Right forelimb (tissue), 1 donor: ENCODE measurements at regions not wholly inside any gene's neighbourhood (a gene's known extent, or its start where the extent isn't known, plus 50 kb on each side); places are given as distances from the start of the nearest gene placed in this dataset.
"Not testable (repeated sequence)": the region's sequence is repeated elsewhere in the genome, so short reads cannot be mapped to it uniquely, and the experiment has no call there.

ENCODE experiments used
- DNase-seq: peaks from one replicate; pipeline ENCODE4 v3.0.0-alpha.2; 2018

DNA sequence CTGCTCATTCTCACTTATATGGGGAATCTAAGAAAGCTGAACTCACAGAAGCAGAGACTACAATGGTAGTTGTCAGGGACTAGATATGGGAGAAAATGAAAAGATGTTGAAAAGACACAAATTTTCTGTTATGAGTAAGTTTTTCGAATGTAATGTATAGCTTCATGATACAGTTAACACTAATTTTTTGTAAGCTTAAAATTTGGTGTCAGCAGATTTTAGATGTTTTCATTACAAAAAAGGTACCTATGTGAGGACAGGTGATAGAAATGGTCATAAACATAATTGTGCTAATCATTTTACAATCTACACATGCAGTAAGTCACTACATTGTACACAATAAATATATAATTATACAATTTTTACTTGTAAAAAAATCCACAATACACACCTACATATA is 286.6 kb downstream of the ZNF33B start:
- DNase-seq: no peak

GRCh38 chr10:42336593-42337337 is 301.6 kb downstream of the ZNF33B start:
- DNase-seq: not testable (repeated sequence)

DNA sequence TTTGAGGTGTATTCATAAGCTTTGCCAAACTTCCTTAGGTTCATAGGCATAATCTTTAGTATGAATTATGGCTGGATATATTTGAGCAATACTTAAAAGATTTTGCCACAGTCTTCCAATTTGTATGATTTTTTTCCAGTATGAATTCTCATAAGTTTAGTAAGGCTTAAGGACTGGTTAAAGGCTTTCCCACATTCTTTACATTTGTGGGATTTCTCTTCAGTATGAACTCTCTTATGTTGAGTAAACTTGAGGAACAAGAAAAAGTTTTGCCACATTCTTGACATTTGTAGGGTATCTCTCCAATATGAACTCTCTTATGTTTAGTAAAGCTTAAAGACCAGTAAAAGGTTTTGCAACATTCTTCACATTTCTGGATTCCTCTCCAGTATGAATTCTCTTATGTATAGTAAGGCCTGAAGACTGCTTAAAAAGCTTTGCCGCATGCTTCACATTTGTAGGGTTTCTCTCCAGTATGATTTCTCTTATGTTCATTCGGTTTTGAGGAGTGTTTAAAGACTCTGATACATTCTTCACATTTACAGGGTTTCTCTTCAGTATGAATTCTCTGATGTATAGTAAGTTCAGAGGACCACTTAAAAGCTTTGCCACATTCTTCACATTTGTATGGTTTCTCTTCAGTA is 302.6 kb downstream of the ZNF33B start:
- not testable (repeated sequence) for DNase-seq

- no peak for DNase-seq
Observed at GRCh38 chr10:42304341-42304740, 334.0 kb downstream of the ZNF33B start.

- DNase-seq: not testable (repeated sequence)
Observed at GRCh38 chr10:42281896-42282295, 356.5 kb downstream of the ZNF33B start.

DNA sequence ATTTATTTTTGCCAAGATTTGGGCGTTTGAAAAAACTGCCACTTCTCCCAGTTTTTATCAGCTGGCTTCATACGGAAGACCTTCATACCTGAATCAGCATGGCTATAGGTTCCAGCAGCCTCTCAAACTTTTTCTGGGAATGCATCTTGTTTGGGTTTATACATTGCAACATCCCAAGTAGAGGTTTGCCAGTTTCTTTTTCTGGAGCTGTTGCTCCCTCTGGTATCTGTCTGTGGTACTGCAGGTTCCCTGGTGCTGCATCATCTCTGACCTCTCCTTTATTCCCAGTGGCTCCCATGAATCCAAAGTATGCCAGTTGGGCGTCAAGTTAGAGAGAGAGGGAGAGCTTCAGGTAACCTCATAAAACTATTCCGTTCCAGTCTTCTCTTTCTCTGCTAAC is 368.6 kb downstream of the ZNF33B start:
- DNase-seq: not testable (repeated sequence)

GRCh38 chr10:42263259-42263658 is 375.1 kb downstream of the ZNF33B start:
- DNase-seq: not testable (repeated sequence)

DNA sequence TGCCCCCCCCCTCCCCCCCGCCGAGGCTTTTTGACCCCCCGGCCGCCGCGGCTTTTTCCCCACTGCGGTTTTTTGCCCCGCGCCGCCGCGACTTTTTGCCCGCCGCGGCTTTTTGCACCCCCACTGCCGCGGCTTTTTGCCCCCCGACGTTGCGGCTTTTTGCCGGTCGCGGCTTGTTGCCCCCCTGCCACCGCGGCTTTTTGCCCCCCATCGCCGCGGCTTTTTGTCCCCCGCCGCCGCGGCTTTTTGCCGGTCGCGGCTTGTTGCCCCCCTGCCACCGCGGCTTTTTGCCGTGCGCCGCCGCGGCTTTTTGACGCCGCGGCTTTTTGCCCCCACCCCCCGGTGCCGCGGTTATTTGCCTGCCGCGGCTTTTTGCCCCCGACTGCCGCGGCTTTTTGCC is 395.4 kb downstream of the ZNF33B start:
- DNase-seq: not testable (repeated sequence)

DNA sequence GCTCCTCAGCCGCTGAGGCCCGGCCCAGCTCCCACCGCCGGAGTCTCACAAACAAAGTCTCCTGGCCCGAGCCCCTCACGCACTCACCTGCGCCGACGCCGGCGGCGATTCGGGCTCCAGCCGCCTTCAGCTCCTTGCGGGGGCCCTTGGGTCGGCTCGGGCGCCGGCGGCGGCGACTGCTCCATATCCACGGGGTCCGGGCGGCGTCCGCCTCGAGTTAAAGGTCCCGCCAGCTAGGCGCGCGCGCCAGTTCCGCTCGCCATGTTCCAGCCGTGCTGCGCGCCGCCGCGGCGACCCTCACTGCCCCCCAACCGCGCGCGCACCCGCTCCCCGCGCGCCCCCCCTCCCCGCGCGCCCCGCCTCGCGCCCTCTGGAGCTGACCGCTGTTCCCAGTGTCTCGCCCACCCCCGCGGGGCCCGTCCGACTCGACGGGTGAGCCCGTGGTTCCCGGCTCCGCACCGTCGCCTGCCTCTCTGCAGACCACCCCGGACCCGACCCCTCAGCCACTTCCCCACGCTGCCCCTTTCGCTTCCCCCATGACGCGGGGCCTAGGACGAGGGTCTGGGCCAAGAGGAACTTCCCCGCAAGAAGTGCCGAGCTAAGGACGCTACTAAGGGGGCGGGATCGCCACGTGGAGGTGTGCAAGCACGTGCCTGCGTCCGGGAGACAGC is 396.1 kb downstream of the ZNF33B start:
- no peak for DNase-seq

DNA sequence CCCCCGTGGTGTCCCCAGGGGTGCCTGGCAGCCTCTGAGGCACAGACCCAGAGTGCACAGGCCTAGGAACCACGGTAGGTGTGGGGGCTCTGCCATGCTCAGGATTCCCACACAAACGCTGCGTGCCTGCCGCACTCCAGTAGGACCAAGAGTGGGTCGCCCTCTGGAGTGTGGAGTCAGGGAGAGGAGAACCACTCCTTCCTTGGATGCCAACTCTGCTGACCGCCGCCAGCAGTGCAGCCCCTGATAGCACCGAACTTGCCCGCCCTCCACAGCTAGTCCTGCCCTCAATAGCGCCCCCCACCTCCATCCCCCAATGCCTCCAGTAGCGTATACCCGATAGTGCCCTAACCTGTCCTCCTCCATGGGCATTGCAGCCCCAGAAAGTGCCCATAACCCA is 402.0 kb downstream of the ZNF33B start:
- DNase-seq: not testable (repeated sequence)

DNA sequence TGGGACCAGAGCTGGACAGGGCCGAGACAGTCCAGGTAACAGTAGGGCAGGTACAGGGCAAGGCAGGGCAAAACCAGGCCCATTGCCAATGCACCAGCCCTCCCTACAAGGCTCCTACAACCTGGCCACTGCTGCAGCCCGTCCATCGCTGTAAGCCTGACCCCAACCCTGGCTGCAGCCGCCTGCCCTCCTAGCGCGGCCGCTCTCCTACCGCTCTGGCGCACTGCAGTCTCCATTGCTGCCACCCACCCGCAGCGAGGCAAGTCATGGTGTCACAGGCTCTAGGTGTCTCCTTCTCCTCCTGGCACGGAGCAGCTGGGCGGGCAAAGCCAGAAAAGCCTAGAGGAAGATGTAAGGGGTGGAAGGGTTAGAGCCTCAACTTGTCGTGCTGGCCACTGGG is 402.6 kb downstream of the ZNF33B start:
- DNase-seq: not testable (repeated sequence)

DNA sequence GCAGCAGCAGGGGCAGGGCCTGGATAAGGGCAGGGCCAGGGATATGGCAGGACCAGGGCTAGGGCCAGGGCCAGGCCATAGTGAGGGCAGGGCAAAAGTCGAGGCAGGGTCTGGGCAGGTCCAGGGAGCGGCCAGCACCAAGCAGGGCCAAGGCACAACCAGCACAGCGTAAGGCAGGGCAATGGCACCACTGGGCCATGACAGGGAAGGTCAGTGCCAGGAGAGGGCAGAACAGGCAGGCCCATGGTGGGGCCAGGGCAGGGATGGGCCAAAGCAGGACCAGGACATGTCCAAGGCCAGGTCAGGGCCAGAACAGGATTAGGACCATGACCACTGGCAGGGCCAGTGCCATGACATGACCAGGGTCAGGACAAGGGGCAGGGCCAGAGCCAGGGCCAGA is 403.1 kb downstream of the ZNF33B start:
- not testable (repeated sequence) for DNase-seq

GRCh38 chr10:42234506-42234905 is 403.9 kb downstream of the ZNF33B start:
- DNase-seq: not testable (repeated sequence)

GRCh38 chr10:42233461-42234206 is 404.7 kb downstream of the ZNF33B start:
- DNase-seq: not testable (repeated sequence)

DNA sequence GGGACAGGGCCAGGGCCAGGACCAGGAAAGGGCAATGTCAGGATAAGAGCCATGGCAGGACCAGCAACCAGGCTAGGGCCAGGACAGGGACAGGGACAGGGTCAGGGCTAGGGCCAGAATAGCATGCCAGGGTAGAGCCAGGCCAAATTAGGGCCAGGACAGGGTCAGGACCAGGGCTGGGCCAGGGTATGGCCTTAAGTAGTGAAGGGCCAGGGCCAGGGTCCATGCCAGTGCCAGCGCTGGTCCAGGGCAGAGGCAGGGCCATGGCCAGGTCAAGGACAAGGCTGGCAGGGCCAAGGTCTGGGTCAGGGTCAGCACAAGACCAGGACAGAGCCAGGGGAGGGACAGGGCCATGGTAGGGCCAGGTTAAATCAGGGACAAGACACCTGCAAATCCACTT is 405.4 kb downstream of the ZNF33B start:
- not testable (repeated sequence) for DNase-seq

DNA sequence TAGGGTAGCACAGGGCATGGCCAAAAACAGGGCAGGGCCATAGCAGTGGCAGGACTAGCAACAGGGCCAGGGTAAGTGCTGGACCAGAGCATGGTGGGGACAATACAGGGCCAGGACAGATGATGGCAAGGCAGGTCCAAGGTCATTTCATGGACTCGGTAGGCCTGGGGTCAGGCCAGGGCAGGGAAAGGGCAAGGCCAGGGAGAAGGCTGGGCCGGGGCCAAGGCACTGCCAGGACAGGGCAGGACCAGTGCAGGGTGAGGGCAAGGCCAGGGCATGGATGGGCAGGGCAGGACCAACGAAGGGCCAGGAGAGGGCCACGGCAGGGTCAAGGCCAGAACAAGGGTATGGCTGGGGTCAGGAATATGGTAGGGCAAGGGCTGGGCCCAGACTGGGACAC is 407.6 kb downstream of the ZNF33B start:
- not testable (repeated sequence) for DNase-seq

- not testable (repeated sequence) for DNase-seq
Observed at GRCh38 chr10:42230115-42230514, 408.3 kb downstream of the ZNF33B start.

- not testable (repeated sequence) for DNase-seq
Observed at GRCh38 chr10:42227859-42228258, 410.5 kb downstream of the ZNF33B start.

- DNase-seq: not testable (repeated sequence)
Observed at GRCh38 chr10:42193588-42193987, 444.8 kb downstream of the ZNF33B start.

- not testable (repeated sequence) for DNase-seq
Observed at GRCh38 chr10:42192450-42192849, 445.9 kb downstream of the ZNF33B start.

DNA sequence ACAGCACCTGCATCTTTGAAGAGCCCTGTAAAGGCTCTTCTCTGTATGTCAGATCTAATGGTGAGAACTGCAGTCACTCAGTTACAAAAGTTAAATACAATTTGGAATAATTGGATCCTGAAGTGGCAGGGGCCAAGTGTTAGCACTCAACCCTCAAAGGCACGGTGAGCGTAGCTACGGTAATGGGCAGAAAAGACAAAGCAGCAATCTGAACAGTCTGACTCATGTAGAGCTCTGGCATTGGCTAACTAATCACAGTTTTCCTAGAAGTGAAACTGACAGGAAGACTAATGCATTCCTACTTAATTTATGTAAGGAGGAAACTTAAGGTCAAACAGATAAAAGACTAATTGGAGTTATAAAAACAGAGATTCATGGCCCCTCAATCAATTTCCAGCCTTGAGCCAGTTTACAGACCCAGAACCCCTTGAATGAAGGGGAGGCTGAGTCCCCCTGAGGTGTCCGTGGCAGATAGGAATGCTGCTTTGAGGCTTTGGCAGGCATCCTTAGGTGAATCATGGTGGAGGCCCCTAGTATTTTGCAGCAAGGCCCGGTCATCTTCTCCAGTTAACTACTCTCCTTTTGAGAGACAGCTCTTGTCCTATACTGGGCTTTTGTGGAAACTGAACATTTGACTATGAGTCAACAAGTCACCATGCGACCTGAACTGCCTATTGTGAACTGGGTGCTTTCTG is 450.7 kb downstream of the ZNF33B start:
- not testable (repeated sequence) for DNase-seq
